Spleen (tissue), 11 donors: ENCODE measurements at regions not wholly inside any gene's neighbourhood (a gene's known extent, or its start where the extent isn't known, plus 50 kb on each side); places are given as distances from the start of the nearest gene placed in this dataset.
A peak's percentile ranks its signal among the peaks of the same experiment; 100 is the strongest.

Experiments used
- DNase-seq: peaks from one replicate; pipeline ENCODE4 v3.0.0-alpha.2; 2020
- H3K27ac ChIP-seq, 8 donors: fragments of 200-600 bp; sonication (generic) in 7 of 8; 1 replicate in 4 of 8; 2 replicates in 4 of 8; pipeline versions ENCODE4 v1.5.0 to v1.8.0; 2016 to 2021; ENCODE audit warnings: inconsistent platforms in 4 of 8, mild to moderate bottlenecking in 4 of 8, moderate library complexity in 1 of 8
- H3K27me3 ChIP-seq, 7 donors: fragments of 200-600 bp; sonication (generic) in 6 of 7; replicated peaks in 1 of 7; 1 replicate in 4 of 7; 2 replicates in 3 of 7; pipeline versions ENCODE4 v1.5.0 to v1.8.0; 2016 to 2021; ENCODE audit warnings: inconsistent platforms in 3 of 7, mild to moderate bottlenecking in 1 of 7
- H3K36me3 ChIP-seq, 6 donors: fragments of 200-600 bp; sonication (generic) in 5 of 6; 1 replicate in 4 of 6; 2 replicates in 2 of 6; pipeline versions ENCODE4 v1.5.0 to v1.8.0; 2016 to 2021; ENCODE audit warnings: inconsistent platforms in 2 of 6
- H3K4me1 ChIP-seq, 6 donors: fragments of 200-600 bp; sonication (generic) in 5 of 6; 1 replicate in 3 of 6; 2 replicates in 3 of 6; pipeline versions ENCODE4 v1.5.0 to v1.8.0; 2016 to 2021; ENCODE audit warnings: inconsistent platforms in 3 of 6
- H3K4me3 ChIP-seq, 8 donors: fragments of 200-600 bp; sonication (generic) in 7 of 8; 1 replicate in 4 of 8; 2 replicates in 4 of 8; pipeline versions ENCODE4 v1.5.0 to v1.8.0; 2016 to 2021; ENCODE audit warnings: inconsistent platforms in 4 of 8, mild to moderate bottlenecking in 4 of 8, moderate library complexity in 2 of 8
- H3K9me3 ChIP-seq, 8 donors: fragments of 200-600 bp; sonication (generic) in 7 of 8; 1 replicate in 4 of 8; 2 replicates in 4 of 8; pipeline versions ENCODE4 v1.5.0 to v1.8.0; 2016 to 2021; ENCODE audit warnings: inconsistent platforms in 4 of 8
- POLR2A ChIP-seq, 3 donors: fragments of 450-650 bp; IDR thresholded peaks; one replicate each; pipeline ENCODE4 v1.5.1; 2017; ENCODE audit warnings: antibody characterized with exemption in 3 of 3, mild to moderate bottlenecking in 1 of 3
- POLR2AphosphoS5 ChIP-seq, 3 donors: sonication (generic); formaldehyde crosslinking; IDR thresholded peaks; one replicate each; pipeline ENCODE4 v1.5.1; 2017; ENCODE audit warnings: antibody characterized with exemption in 3 of 3
- WGBS, 5 donors: extraction: QIAGEN DNeasy Blood & Tissue Kit in 3 of 5; methylation state at CpG; one replicate each; pipeline versions ENCODE4 v1.1.5 to v1.1.7; 2013 to 2018; 5-methylcytosine and 5-hydroxymethylcytosine counted together
- intact Hi-C: fragments of 100-400 bp; cut with DNase I; formaldehyde crosslinking; loops from one replicate; pipeline ENCODE4 v1.15.0; 2023; ENCODE audit warnings: low total_unique reads
- TF ChIP-seq, protein P1 (sequence below), 11 experiments: fragments of 200-600 bp in 7 of 11; fragments of 450-650 bp in 4 of 11; sonication (generic) in 4 of 11; IDR thresholded peaks in 8 of 11; conservative IDR thresholded peaks in 3 of 11; 1 replicate in 7 of 11; 2 replicates in 4 of 11; pipeline versions ENCODE4 v1.4.0 to v1.8.0; 2016 to 2021; ENCODE audit warnings: antibody characterized with exemption in 11 of 11, inconsistent platforms in 4 of 11, mild to moderate bottlenecking in 1 of 11
- donor health status: healthy with polysubstance abuse.
- donor health status: DM: no; HTN: no; CAD: no; lungs with moderate emphysema.
- donor health status: DM: no; HTN: no; CAD: no.
- donor health status: Bipolar disorder and iron deficiency.
- donor health status: healthy.
- donor health status: DM: no; HTN: no; CAD: no.
- donor health status: DM: yes; HTN: yes; CAD: no.

DNA sequence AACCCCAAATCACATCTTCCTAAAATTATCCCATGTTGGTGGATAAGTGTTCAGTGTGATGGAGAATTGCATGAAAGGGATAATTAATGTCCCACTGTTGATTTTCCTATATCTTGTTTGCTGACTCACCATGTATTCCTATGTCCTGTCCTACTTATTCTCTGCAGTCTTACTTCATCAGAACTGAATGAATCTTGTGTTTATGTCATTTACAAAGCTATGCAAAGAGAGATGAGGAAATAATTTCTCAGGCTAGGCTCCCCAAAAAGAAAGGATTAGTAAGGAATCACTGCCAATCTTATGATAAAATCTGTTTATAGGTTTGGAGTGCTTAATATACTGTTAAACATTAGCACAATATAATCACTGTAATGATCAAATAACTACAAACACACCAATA lies 360.8 kb downstream of the CRPPA start:
- Histone ChIP-seq H3K27me3 (no peaks in the 10 kb centered on the region), H3K4me1 (peaks cover 0 to 17% (median 8%) of the 10 kb centered on the region in 6 donors), H3K4me3 (no peak overlapping the region), H3K9me3 (no peaks in the 10 kb centered on the region), H3K36me3 (no peaks in the 10 kb centered on the region), H3K27ac (no peak overlapping the region)
- intact Hi-C loops, result no loop called here
- DNase-seq, result no peak
- TF ChIP-seq POLR2AphosphoS5 (IDR thresholded peaks at IDR 0.05) (no peak), POLR2A (IDR thresholded peaks at IDR 0.05) (no peak)
- TF ChIP-seq, protein P1, sequence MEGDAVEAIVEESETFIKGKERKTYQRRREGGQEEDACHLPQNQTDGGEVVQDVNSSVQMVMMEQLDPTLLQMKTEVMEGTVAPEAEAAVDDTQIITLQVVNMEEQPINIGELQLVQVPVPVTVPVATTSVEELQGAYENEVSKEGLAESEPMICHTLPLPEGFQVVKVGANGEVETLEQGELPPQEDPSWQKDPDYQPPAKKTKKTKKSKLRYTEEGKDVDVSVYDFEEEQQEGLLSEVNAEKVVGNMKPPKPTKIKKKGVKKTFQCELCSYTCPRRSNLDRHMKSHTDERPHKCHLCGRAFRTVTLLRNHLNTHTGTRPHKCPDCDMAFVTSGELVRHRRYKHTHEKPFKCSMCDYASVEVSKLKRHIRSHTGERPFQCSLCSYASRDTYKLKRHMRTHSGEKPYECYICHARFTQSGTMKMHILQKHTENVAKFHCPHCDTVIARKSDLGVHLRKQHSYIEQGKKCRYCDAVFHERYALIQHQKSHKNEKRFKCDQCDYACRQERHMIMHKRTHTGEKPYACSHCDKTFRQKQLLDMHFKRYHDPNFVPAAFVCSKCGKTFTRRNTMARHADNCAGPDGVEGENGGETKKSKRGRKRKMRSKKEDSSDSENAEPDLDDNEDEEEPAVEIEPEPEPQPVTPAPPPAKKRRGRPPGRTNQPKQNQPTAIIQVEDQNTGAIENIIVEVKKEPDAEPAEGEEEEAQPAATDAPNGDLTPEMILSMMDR (IDR thresholded peaks at IDR 0.05 in 8 of 11, conservative IDR thresholded peaks at IDR 0.05 in 3 of 11), result no peak

DNA sequence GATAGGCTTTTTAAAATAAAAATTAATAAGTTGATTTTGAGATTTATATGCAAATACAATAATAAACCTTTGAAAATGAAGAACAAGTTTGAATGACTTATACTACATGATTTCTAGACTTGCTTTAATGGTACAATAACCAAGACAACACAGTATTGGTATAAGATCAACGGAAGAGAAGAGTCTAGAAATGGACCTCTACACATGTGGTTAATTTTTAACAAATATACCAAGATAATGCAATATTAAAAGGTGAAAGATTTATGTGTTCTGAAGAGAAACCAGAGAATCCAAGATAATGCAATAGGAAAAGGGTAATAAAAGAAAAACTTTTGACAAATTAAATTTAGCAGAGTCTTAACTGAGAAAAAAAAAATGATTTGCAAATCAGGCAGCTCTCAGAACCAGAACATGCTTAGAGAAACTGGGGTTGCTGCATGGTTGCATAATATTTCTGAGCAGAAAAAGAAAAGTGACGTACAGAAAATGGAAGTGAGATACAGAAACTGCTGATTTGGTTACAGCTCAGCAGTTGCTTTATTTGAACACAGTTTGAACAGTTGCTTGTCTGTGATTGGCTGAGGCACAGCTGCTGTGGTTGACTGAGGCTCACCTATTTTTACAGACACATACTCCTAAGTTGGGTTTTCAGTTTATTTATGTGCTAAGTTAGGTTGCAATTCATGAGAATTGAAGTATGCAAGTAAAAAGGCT lies 365.9 kb downstream of the CRPPA start:
- H3K27ac ChIP-seq, result peak overlapping the region in 2 of 8 donors; percentile 10 to 19
- H3K4me1 ChIP-seq, result no peaks in the 10 kb centered on the region
- no peak overlapping the region for H3K4me3 ChIP-seq
- intact Hi-C loops, result no loop called here
- DNase-seq, result no peak
- no peaks in the 10 kb centered on the region for H3K36me3 ChIP-seq
- WGBS, 5 donors, result 55 to 70% (median 63%) methylated on average over 2 of the region's 2 CpGs
- TF ChIP-seq POLR2A (IDR thresholded peaks at IDR 0.05) (no peak), POLR2AphosphoS5 (IDR thresholded peaks at IDR 0.05) (no peak)
- TF ChIP-seq, protein P1 (IDR thresholded peaks at IDR 0.05 in 8 of 11, conservative IDR thresholded peaks at IDR 0.05 in 3 of 11), result no peak
- H3K27me3 ChIP-seq, result no peaks in the 10 kb centered on the region
- no peaks in the 10 kb centered on the region for H3K9me3 ChIP-seq

DNA sequence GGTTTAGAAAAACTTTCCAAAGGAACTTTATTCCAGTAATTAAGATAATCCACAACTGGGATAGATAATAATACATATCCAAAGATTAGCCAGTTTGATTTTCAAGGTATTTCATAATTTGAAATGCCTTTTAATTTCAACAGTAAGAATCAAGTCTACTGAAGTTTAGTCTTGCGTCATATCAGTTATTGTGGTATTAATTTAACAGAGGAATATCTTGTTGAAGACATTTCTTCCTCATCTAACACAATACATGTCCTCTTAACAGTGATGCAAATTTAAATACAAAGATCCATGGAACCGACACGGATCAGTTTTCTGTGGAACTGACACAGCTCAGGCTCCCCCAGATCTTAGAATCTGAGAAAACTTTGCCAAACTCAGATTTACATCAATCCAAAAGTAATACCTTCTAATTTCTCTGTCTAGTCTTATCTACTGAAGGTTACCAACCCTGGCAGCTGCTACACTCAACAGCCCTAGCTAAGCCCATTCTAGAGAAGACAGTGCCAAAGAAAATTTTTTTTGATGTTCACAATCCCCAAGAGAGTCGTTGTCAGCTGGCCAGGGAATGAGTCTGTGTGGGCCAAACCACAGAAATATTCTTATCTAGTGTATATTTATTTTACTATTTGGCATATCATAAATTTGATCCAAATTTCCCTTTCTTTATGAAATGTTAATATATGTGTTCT lies 365.2 kb upstream of the MEOX2 start:
- no peak overlapping the region for H3K4me3 ChIP-seq
- DNase-seq, result no peak
- 64 to 80% (median 70%) methylated on average over 4 of the region's 4 CpGs for WGBS, 5 donors
- H3K36me3 ChIP-seq, result no peaks in the 10 kb centered on the region
- no peak for TF ChIP-seq POLR2AphosphoS5 (IDR thresholded peaks at IDR 0.05)
- TF ChIP-seq, protein P1 (IDR thresholded peaks at IDR 0.05 in 8 of 11, conservative IDR thresholded peaks at IDR 0.05 in 3 of 11), result no peak
- TF ChIP-seq POLR2A (IDR thresholded peaks at IDR 0.05), result no peak
- intact Hi-C loops, result no loop called here
- H3K9me3 ChIP-seq, result no peaks in the 10 kb centered on the region
- H3K4me1 ChIP-seq, result no peaks in the 10 kb centered on the region
- H3K27me3 ChIP-seq, result no peaks in the 10 kb centered on the region
- no peak overlapping the region for H3K27ac ChIP-seq

DNA sequence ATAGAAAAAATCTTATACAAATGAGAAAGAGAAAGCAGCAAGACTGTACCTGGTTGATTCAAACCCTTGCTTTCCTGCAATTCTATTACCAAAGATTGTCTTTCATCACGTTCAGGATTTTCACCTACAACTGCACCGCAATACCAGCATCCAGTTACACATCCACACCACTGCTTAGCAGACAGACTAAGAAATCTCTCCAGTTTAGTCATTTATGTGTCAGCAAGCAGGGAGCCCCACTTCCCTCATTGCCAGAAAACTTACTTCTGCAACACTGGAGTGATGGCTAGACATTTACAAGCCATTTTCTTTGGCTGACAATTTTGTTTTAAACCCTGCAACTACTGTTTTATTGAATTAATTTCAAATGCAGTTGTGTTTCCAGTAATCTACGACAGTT lies 359.6 kb upstream of the MEOX2 start:
- no peaks in the 10 kb centered on the region for H3K4me1 ChIP-seq
- WGBS, 5 donors, result 74 to 90% (median 81%) methylated on average over 3 of the region's 3 CpGs
- no peak overlapping the region for H3K27ac ChIP-seq
- intact Hi-C loops, result no loop called here
- no peak overlapping the region for H3K4me3 ChIP-seq
- H3K9me3 ChIP-seq, result no peaks in the 10 kb centered on the region
- H3K27me3 ChIP-seq, result no peaks in the 10 kb centered on the region
- DNase-seq, result no peak
- no peaks in the 10 kb centered on the region for H3K36me3 ChIP-seq
- TF ChIP-seq POLR2AphosphoS5 (IDR thresholded peaks at IDR 0.05) (no peak), POLR2A (IDR thresholded peaks at IDR 0.05) (no peak)
- TF ChIP-seq, protein P1 (IDR thresholded peaks at IDR 0.05 in 8 of 11, conservative IDR thresholded peaks at IDR 0.05 in 3 of 11), result no peak
